ENCODE measurements at regions not wholly inside any gene's neighbourhood (a gene's known extent, or its start where the extent isn't known, plus 50 kb on each side); places are given as distances from the start of the nearest gene placed in this dataset.

GRCh38 chr1:199766218-199766792 lies 261.2 kb upstream of the NR5A2 start:
- H3K27ac ChIP-seq = no peak overlapping the region
- TF ChIP-seq, protein P1, sequence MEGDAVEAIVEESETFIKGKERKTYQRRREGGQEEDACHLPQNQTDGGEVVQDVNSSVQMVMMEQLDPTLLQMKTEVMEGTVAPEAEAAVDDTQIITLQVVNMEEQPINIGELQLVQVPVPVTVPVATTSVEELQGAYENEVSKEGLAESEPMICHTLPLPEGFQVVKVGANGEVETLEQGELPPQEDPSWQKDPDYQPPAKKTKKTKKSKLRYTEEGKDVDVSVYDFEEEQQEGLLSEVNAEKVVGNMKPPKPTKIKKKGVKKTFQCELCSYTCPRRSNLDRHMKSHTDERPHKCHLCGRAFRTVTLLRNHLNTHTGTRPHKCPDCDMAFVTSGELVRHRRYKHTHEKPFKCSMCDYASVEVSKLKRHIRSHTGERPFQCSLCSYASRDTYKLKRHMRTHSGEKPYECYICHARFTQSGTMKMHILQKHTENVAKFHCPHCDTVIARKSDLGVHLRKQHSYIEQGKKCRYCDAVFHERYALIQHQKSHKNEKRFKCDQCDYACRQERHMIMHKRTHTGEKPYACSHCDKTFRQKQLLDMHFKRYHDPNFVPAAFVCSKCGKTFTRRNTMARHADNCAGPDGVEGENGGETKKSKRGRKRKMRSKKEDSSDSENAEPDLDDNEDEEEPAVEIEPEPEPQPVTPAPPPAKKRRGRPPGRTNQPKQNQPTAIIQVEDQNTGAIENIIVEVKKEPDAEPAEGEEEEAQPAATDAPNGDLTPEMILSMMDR (conservative IDR thresholded peaks at IDR 0.05) = no peak

DNA sequence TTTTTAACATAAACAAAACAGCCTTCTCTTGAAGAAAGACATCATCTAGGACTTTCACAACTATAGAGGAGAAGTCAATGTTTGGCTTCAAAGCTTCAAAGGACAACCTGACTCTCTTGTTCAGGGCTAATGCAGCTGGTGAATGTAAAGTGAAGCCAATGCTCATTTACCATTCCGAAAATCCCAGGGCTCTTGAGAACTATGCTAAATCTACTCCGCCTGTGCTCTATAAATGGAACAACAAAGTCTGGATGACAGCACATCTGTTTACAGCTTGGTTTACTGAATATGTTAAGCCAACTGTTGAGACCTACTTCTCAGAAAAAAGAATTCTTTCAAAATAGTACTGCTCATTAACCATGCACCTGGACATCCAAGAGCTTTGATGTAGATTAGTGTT lies 259.8 kb upstream of the NR5A2 start:
- TF ChIP-seq, protein P1 (conservative IDR thresholded peaks at IDR 0.05) = no peak
- H3K27ac ChIP-seq = no peak overlapping the region

DNA sequence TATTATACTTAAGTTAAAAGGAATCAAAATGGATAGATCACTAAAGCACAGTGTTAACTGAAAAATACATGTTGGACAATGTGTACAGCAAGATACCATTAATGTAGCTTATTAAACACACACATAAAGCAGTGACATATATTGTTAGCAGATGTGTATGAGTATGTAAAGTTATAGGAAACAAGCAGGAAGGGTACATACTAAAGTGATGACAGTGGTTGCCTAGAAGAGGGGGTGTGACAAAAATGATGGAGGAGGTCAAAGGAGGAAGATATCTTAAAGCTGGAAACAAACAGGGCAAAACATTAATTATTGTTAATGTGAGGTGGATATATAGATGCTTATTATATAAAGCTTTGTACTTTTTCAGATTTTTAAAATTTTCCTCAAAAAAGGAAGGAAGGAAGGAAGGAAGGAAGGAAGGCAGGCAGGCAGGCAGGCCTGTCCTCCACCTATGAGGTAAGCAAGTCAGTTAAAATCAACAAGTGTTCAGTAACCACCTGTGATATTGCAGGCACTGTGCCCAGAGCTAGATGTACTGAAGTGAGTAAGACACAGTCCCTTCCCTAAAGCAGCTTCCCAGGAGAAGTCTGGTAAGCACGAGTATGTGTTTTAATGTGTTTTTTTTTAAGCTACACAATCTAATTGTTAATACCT lies 252.9 kb upstream of the NR5A2 start:
- TF ChIP-seq, protein P1 (conservative IDR thresholded peaks at IDR 0.05) = no peak
- no peak overlapping the region for H3K27ac ChIP-seq

DNA sequence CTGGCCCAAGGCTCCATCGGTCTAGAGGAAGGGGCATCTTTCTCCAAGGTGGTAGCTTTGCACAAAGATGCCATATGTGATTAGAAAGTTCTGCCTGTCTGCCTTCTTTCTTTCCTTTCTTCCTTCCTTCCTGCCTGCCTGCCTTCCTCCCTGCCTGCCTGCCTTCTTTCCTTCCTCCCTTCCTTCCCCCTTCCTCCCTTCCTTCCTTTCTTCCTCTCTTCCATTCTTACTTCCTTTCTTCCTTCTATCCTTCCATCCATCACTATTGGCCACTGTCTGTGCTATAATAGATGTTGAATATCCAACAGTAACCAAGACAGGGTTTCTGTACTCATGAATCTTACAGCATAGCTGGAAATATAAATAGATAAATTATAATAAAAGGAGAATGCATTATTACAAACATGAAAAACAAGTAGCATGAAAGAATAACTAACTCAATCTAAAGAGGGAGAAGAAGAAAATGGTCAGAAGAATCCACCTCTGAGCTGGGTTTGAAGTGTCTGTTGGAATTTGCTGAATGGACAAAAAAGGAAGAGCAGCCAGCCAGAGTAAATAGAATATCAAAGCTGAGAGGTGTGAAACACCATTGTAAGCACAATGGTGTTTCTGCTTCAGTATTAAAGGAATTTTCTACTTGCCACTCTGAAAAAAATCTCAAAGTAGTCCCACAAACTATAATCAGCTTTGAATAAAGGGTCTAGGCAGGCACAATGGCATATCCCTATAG lies 250.6 kb upstream of the NR5A2 start:
- H3K27ac ChIP-seq = no peak overlapping the region
- TF ChIP-seq, protein P1 (conservative IDR thresholded peaks at IDR 0.05) = no peak

DNA sequence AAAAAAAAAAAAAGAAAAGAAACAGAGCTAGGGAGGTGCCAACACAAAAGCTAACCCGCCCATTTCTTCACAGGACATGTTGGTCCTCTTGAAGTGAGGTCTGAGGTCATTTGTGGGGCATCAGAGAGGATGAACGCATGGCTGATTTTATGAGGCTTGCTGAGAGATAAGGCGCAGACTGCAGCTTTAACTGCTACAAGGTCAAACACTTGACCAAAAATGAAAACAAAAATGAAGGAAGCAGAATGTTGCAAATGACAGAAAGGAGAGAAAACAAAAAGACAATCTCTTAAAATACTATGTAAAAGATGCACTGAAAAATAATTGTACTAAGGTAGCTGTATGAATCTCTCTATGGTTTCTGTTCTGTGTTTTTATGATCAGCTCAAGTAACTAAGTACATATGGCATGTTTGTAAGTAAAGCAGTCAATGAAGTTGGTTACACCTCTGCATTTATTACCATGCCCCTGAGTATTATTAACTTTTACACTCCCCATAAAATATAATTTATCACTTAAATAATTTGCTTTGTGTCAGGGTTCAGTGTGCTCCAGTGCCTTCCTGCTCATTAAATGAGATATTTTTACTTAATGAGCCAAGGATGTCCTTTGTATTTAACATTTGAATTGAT lies 249.1 kb upstream of the NR5A2 start:
- H3K27ac ChIP-seq = peak overlapping the region; percentile 60
- TF ChIP-seq, protein P1 (conservative IDR thresholded peaks at IDR 0.05) = no peak

DNA sequence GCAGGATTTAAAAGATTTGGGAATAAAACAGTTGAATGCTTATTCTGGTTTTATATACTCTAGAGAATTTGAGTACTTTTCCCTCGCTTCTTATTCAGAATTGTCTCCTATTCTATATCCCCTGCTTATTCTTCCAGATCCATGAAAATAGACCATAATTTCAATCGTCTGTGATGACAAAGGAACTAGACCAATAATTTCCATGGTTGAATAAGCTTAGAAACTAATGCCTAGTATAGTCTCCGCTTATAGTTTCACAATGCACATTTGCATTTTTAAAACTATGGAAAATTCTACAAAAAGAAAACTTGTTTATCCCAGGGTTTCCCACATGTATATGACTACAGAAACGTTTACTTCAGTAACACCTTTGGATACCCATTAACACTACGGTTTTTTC lies 247.4 kb upstream of the NR5A2 start:
- H3K27ac ChIP-seq = no peak overlapping the region
- TF ChIP-seq, protein P1 (conservative IDR thresholded peaks at IDR 0.05) = no peak

Data from VCaP (cell line).